ENCODE measurements at regions not wholly inside any gene's neighbourhood (a gene's known extent, or its start where the extent isn't known, plus 50 kb on each side); places are given as distances from the start of the nearest gene placed in this dataset.
"Not testable (repeated sequence)": the region's sequence is repeated elsewhere in the genome, so short reads cannot be mapped to it uniquely, and the experiment has no call there.

DNA sequence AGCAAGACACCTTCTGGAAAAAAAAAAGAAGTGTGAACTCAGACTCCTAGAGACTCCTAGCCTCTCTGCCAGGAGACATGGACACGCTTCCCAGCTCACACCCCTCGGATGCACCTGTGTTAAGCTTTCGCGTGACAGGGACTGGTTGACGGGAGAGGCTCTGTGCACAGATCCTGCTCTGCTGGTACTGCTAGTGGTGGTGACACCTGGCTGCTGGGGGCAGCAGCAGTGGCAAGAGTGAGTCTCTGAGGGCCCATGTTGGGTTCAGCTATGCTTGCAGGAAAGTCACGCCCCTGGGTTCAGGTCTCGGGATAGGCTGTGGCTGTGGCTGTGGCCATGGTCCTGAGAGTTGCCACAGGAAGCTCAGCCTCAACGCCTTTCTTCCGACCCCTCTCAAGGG is 81.1 kb downstream of the XRCC2 start:
- 87% methylated on average over 7 of the region's 9 CpGs for WGBS (ENCODE audit: insufficient coverage)
- H3K4me3 ChIP-seq (ENCODE audit: low read length), result no peak overlapping the region
- Mint-ChIP-seq H3K27me3 (ENCODE audit: low read depth in 2 of 2) (no peaks in the 10 kb centered on the region), H3K36me3 (no peaks in the 10 kb centered on the region), H3K27ac (no peak overlapping the region), H3K4me1 (no peaks in the 10 kb centered on the region), H3K4me3 (no peak overlapping the region), H3K9me3 (no peaks in the 10 kb centered on the region)
- H3K36me3 ChIP-seq (ENCODE audit: control insufficient read depth, insufficient read depth, low read length), result no peaks in the 10 kb centered on the region
- no peaks in the 10 kb centered on the region for H3K27me3 ChIP-seq (ENCODE audit: control insufficient read depth, insufficient read depth, low read length)
- H3K9me3 ChIP-seq (ENCODE audit: control insufficient read depth, insufficient read depth, low read length), result no peaks in the 10 kb centered on the region
- ATAC-seq, result peak in 1 of 3 donors; percentile 34
- TF ChIP-seq CTCF (IDR thresholded peaks at IDR 0.05), result no peak
- peaks cover 7% of the 10 kb centered on the region for H3K4me1 ChIP-seq (ENCODE audit: control insufficient read depth, insufficient read depth, low read length)
- intact Hi-C loops (cut with micrococcal nuclease), result no loop called here
- DNase-seq, result no peak
- no peak overlapping the region for H3K27ac ChIP-seq (ENCODE audit: low read length)

DNA sequence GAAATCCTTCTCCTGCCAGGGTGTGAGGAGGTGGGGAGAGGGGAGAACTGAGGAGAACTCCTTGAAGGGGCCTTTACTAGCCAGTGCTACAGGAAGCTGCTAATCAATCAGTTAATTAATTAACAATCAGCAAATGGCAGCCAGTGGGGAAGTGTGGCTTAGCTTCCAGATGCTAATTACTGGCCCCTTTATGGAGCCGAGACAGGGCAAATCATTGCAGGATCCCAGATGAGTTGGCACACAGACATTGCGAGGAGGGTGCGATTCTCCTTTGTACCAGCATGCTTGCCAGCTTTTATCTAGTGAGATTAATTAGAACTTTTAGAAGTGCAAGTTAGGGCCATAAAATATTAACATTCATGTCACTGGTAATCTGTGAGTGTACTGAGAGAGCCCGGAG is 84.0 kb downstream of the XRCC2 start:
- no peak for TF ChIP-seq CTCF (IDR thresholded peaks at IDR 0.05)
- H3K36me3 Mint-ChIP-seq, result no peaks in the 10 kb centered on the region
- Histone ChIP-seq H3K9me3 (ENCODE audit: control insufficient read depth, insufficient read depth, low read length) (no peaks in the 10 kb centered on the region), H3K27ac (ENCODE audit: low read length) (no peak overlapping the region), H3K4me3 (ENCODE audit: low read length) (no peak overlapping the region), H3K27me3 (ENCODE audit: control insufficient read depth, insufficient read depth, low read length) (no peaks in the 10 kb centered on the region), H3K4me1 (ENCODE audit: control insufficient read depth, insufficient read depth, low read length) (peaks cover 7% of the 10 kb centered on the region), H3K36me3 (ENCODE audit: control insufficient read depth, insufficient read depth, low read length) (no peaks in the 10 kb centered on the region)
- no peaks in the 10 kb centered on the region for H3K4me1 Mint-ChIP-seq
- DNase-seq (no peak), ATAC-seq (no peak)
- 99% methylated on average over 4 of the region's 4 CpGs for WGBS (ENCODE audit: insufficient coverage)
- H3K27me3 Mint-ChIP-seq (ENCODE audit: low read depth in 2 of 2), result no peaks in the 10 kb centered on the region
- no peaks in the 10 kb centered on the region for H3K9me3 Mint-ChIP-seq
- intact Hi-C loops (cut with micrococcal nuclease), result loop anchor here (2.0 kb wide), 1 partner anchor 27 kb away; no protein-coding TSS in a partner anchor
- no peak overlapping the region for H3K27ac Mint-ChIP-seq
- H3K4me3 Mint-ChIP-seq, result no peak overlapping the region

- Mint-ChIP-seq H3K4me1 (no peaks in the 10 kb centered on the region), H3K27me3 (ENCODE audit: low read depth in 2 of 2) (no peaks in the 10 kb centered on the region)
These were observed 85.5 kb downstream of the XRCC2 start for GRCh38 chr7:152590481-152590880.

DNA sequence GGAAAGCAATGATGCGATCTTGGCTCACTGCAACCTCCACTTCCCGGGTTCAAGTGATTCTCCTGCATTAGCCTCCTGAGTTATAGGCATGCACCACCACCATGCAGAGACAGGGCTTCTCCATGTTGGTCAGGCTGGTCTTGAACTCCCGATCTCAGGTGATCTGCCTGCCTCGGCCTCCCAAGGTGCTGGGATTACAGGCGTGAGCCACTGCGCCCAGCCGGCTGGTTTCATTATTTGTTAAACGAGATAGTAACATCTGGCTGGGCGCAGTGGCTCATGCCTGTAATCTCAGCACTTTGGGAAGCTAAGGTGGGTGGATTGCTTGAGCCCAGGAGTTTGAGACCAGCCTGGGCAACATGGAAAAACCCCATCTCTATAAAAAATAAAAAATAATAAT is 86.1 kb downstream of the XRCC2 start:
- not testable (repeated sequence) for H3K27me3 ChIP-seq (ENCODE audit: control insufficient read depth, insufficient read depth, low read length); H3K36me3 Mint-ChIP-seq; H3K4me1 Mint-ChIP-seq

More at GRCh38 chr7:152590481-152590880, 85.5 kb downstream of the XRCC2 start:
- Histone ChIP-seq H3K4me3 (ENCODE audit: low read length) (no peak overlapping the region), H3K27me3 (ENCODE audit: control insufficient read depth, insufficient read depth, low read length) (no peaks in the 10 kb centered on the region), H3K4me1 (ENCODE audit: control insufficient read depth, insufficient read depth, low read length) (peaks cover 7% of the 10 kb centered on the region), H3K36me3 (ENCODE audit: control insufficient read depth, insufficient read depth, low read length) (no peaks in the 10 kb centered on the region), H3K27ac (ENCODE audit: low read length) (no peak overlapping the region), H3K9me3 (ENCODE audit: control insufficient read depth, insufficient read depth, low read length) (no peaks in the 10 kb centered on the region)
- Mint-ChIP-seq H3K27ac (no peak overlapping the region), H3K36me3 (no peaks in the 10 kb centered on the region), H3K9me3 (no peaks in the 10 kb centered on the region), H3K4me3 (no peak overlapping the region)
- DNase-seq (no peak), ATAC-seq (no peak)
- TF ChIP-seq CTCF (IDR thresholded peaks at IDR 0.05), result no peak
- intact Hi-C loops (cut with micrococcal nuclease), result no loop called here
- WGBS (ENCODE audit: insufficient coverage), result 93% methylated on average over 6 of the region's 6 CpGs

More for the DNA sequence above, 86.1 kb downstream of the XRCC2 start:
- H3K36me3 ChIP-seq (ENCODE audit: control insufficient read depth, insufficient read depth, low read length); H3K27me3 Mint-ChIP-seq (ENCODE audit: low read depth in 2 of 2); H3K9me3 ChIP-seq (ENCODE audit: control insufficient read depth, insufficient read depth, low read length); H3K4me1 ChIP-seq (ENCODE audit: control insufficient read depth, insufficient read depth, low read length); ATAC-seq; H3K27ac ChIP-seq (ENCODE audit: low read length); H3K4me3 ChIP-seq (ENCODE audit: low read length); H3K4me3 Mint-ChIP-seq; intact Hi-C loops (cut with micrococcal nuclease); H3K27ac Mint-ChIP-seq; DNase-seq; H3K9me3 Mint-ChIP-seq: not testable (repeated sequence)
- 93% methylated on average over 9 of the region's 9 CpGs for WGBS (ENCODE audit: insufficient coverage)
